ENCODE measurements at regions not wholly inside any gene's neighbourhood (a gene's known extent, or its start where the extent isn't known, plus 50 kb on each side); places are given as distances from the start of the nearest gene placed in this dataset.
A peak's percentile ranks its signal among the peaks of the same experiment; 100 is the strongest.

DNA sequence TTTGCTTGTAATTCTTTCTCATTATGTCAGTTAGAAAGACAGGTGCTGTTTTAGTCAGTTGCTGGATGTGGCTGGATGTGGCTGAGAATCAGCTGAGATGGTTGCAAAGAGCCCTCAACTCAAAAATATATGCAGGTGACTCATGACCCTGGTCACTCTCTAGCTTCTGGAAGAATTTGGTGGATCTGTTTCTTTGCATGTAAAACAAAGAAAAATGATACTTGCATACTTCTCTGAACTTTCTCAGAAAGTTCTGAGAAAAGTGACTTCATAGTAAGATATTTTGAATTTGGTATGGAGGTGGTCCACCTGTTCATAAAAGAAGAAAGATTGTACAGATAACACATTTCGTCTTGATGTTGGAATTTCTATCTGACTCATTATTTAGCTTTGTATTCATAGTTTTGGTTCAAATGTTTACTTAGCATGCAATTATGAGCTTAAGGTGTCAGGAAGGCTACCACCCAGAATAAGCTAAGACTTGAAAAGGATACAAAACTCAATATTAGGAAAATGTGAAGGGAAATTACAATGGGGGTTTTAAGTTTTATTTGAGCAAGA is 163.2 kb upstream of the OLIG3 start:
- Mint-ChIP-seq H3K4me3 (ENCODE audit: unreplicated experiment) (no peak overlapping the region), H3K27me3 (ENCODE audit: unreplicated experiment) (no peaks in the 10 kb centered on the region), H3K36me3 (ENCODE audit: low read depth, unreplicated experiment) (no peaks in the 10 kb centered on the region), H3K4me1 (ENCODE audit: unreplicated experiment) (no peaks in the 10 kb centered on the region), H3K9me3 (ENCODE audit: unreplicated experiment) (peaks cover 4% of the 10 kb centered on the region), H3K27ac (ENCODE audit: unreplicated experiment) (no peak overlapping the region)
- DNase-seq (ENCODE audit: low spot score) = no peak
- TF ChIP-seq, protein P1, sequence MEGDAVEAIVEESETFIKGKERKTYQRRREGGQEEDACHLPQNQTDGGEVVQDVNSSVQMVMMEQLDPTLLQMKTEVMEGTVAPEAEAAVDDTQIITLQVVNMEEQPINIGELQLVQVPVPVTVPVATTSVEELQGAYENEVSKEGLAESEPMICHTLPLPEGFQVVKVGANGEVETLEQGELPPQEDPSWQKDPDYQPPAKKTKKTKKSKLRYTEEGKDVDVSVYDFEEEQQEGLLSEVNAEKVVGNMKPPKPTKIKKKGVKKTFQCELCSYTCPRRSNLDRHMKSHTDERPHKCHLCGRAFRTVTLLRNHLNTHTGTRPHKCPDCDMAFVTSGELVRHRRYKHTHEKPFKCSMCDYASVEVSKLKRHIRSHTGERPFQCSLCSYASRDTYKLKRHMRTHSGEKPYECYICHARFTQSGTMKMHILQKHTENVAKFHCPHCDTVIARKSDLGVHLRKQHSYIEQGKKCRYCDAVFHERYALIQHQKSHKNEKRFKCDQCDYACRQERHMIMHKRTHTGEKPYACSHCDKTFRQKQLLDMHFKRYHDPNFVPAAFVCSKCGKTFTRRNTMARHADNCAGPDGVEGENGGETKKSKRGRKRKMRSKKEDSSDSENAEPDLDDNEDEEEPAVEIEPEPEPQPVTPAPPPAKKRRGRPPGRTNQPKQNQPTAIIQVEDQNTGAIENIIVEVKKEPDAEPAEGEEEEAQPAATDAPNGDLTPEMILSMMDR (IDR thresholded peaks at IDR 0.05; ENCODE audit: unreplicated experiment) = no peak

DNA sequence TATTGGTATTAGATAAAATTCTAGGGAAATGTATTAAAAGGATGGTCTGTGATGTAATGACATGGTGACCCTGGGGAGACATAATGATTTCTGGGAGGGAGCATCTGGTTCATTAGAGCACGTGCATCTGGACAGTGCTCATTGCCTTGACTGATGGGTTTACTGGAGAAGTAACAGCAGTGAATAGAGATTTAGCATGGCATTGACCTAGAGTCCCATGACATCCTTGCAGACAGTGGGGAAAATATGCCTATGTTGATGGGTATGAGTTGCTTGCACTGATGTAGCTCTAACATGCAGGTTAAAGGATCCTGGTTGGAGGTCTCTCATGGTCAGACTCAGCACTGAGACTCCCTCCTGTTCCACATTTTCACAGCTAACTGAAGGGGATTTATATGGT is 164.1 kb upstream of the OLIG3 start:
- peaks cover 4% of the 10 kb centered on the region for H3K9me3 Mint-ChIP-seq (ENCODE audit: unreplicated experiment)
- no peak overlapping the region for H3K4me3 Mint-ChIP-seq (ENCODE audit: unreplicated experiment)
- DNase-seq (ENCODE audit: low spot score) = no peak
- H3K27me3 Mint-ChIP-seq (ENCODE audit: unreplicated experiment) = no peaks in the 10 kb centered on the region
- no peaks in the 10 kb centered on the region for H3K4me1 Mint-ChIP-seq (ENCODE audit: unreplicated experiment)
- TF ChIP-seq, protein P1 (IDR thresholded peaks at IDR 0.05; ENCODE audit: unreplicated experiment) = no peak
- H3K36me3 Mint-ChIP-seq (ENCODE audit: low read depth, unreplicated experiment) = no peaks in the 10 kb centered on the region
- H3K27ac Mint-ChIP-seq (ENCODE audit: unreplicated experiment) = no peak overlapping the region

DNA sequence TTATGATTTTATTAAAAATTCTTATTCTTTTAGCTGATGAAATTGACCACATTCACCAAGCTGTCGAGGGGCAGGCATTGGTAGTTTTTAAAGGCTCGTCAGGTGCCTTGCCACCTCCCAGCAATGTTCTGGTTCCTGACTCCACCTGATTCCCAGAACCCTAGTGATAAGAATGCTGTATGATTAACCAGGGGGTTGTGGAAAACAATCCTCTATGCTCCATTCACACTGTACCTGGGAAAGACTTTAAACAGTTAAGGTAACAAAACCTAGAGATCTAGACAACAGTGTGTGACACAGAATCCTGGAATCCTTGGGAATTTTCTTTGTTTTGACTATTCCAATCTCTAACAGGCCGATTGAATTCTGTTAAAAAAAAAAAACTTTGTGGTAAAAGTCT is 165.7 kb upstream of the OLIG3 start:
- Mint-ChIP-seq H3K4me1 (ENCODE audit: unreplicated experiment) (no peaks in the 10 kb centered on the region), H3K27ac (ENCODE audit: unreplicated experiment) (no peak overlapping the region), H3K4me3 (ENCODE audit: unreplicated experiment) (no peak overlapping the region), H3K36me3 (ENCODE audit: low read depth, unreplicated experiment) (no peaks in the 10 kb centered on the region), H3K9me3 (ENCODE audit: unreplicated experiment) (no peaks in the 10 kb centered on the region), H3K27me3 (ENCODE audit: unreplicated experiment) (no peaks in the 10 kb centered on the region)
- TF ChIP-seq, protein P1 (IDR thresholded peaks at IDR 0.05; ENCODE audit: unreplicated experiment) = no peak
- DNase-seq (ENCODE audit: low spot score) = no peak

DNA sequence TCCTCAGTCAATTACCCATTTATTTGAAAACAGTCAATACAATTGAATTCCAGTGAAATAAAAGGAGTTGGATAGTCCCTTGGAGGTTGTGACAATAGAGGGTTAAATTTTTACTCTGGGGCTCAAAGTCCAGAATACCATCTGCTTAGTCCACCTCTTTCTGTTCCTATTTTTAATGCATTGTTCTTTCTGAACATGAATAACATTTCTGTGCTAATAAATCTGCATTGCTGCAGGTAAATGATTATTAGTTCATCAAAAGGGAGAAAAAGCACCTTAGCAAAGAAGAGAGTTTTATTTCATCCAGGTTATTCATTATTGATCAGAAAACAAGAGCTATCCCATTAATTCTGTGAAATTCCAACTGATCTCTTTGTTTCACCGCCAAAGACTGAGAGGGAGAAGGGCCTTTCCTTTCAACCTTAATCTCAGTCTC is 166.1 kb upstream of the OLIG3 start:
- Mint-ChIP-seq H3K4me3 (ENCODE audit: unreplicated experiment) (no peak overlapping the region), H3K4me1 (ENCODE audit: unreplicated experiment) (no peaks in the 10 kb centered on the region), H3K36me3 (ENCODE audit: low read depth, unreplicated experiment) (no peaks in the 10 kb centered on the region), H3K27me3 (ENCODE audit: unreplicated experiment) (no peaks in the 10 kb centered on the region), H3K9me3 (ENCODE audit: unreplicated experiment) (no peaks in the 10 kb centered on the region), H3K27ac (ENCODE audit: unreplicated experiment) (no peak overlapping the region)
- no peak for DNase-seq (ENCODE audit: low spot score)
- TF ChIP-seq, protein P1 (IDR thresholded peaks at IDR 0.05; ENCODE audit: unreplicated experiment) = no peak

DNA sequence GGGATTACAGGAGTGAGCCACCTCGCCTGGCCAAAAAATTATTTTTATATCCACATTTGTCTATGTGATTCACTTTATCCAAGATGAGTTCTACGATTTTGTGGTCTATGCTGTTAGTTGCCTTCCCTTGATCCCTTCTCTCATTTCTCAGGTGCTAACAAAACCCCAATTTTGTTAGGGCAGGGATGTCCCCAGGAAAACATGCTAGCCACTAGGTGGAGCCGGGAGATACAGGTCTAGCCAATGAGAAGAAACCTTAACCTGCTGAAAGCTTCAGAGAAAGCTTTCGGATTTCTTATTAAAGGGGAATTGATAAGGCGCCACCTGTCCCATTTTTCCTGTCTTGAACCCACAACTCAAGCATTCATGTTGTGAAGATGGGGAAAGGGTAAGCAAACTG is 167.4 kb upstream of the OLIG3 start:
- H3K4me3 Mint-ChIP-seq (ENCODE audit: unreplicated experiment) = no peak overlapping the region
- H3K27me3 Mint-ChIP-seq (ENCODE audit: unreplicated experiment) = no peaks in the 10 kb centered on the region
- TF ChIP-seq, protein P1 (IDR thresholded peaks at IDR 0.05; ENCODE audit: unreplicated experiment) = no peak
- H3K9me3 Mint-ChIP-seq (ENCODE audit: unreplicated experiment) = no peaks in the 10 kb centered on the region
- no peak overlapping the region for H3K27ac Mint-ChIP-seq (ENCODE audit: unreplicated experiment)
- no peaks in the 10 kb centered on the region for H3K36me3 Mint-ChIP-seq (ENCODE audit: low read depth, unreplicated experiment)
- peak; percentile 11 for DNase-seq (ENCODE audit: low spot score)
- H3K4me1 Mint-ChIP-seq (ENCODE audit: unreplicated experiment) = no peaks in the 10 kb centered on the region

All from endothelial cell (in vitro differentiated cells).